Trophoblast cell (in vitro differentiated cells and primary cell): ENCODE measurements at regions not wholly inside any gene's neighbourhood (a gene's known extent, or its start where the extent isn't known, plus 50 kb on each side); places are given as distances from the start of the nearest gene placed in this dataset.

ENCODE experiments used
- DNase-seq, 2 donors: peaks; one replicate each; pipeline ENCODE4 v3.0.0-alpha.2; 2016
- H2AFZ ChIP-seq: 2 replicates; pipeline ENCODE4 v1.6.1; 2013; ENCODE audit warnings: low read length, moderate library complexity, mild to moderate bottlenecking; ENCODE audit not compliant: insufficient read depth, poor library complexity
- H2AK5ac ChIP-seq: 2 replicates; pipeline ENCODE4 v1.6.1; 2013; ENCODE audit warnings: mild to moderate bottlenecking, low read length
- H2BK120ac ChIP-seq: 2 replicates; pipeline ENCODE4 v1.6.1; 2013; ENCODE audit warnings: low read length, mild to moderate bottlenecking, moderate library complexity; ENCODE audit not compliant: insufficient read depth, poor library complexity
- H2BK12ac ChIP-seq: 2 replicates; pipeline ENCODE4 v1.6.1; 2013; ENCODE audit warnings: mild to moderate bottlenecking, low read length, moderate library complexity
- H2BK5ac ChIP-seq: 2 replicates; pipeline ENCODE4 v1.6.1; 2013; ENCODE audit warnings: low read length, low read depth, moderate library complexity, mild to moderate bottlenecking; ENCODE audit not compliant: poor library complexity
- H3K14ac ChIP-seq: 2 replicates; pipeline ENCODE4 v1.6.1; 2013; ENCODE audit warnings: mild to moderate bottlenecking, low read length
- H3K18ac ChIP-seq: 2 replicates; pipeline ENCODE4 v1.6.1; 2013; ENCODE audit warnings: mild to moderate bottlenecking, low read length
- H3K23ac ChIP-seq: 2 replicates; pipeline ENCODE4 v1.6.1; 2013; ENCODE audit warnings: low read length
- H3K27ac ChIP-seq: 2 replicates; pipeline ENCODE4 v1.5.1; 2013; ENCODE audit warnings: low read depth, mild to moderate bottlenecking, inconsistent platforms, low read length, moderate library complexity
- H3K27me3 ChIP-seq: 2 replicates; pipeline ENCODE4 v1.6.1; 2013; ENCODE audit warnings: inconsistent platforms, mild to moderate bottlenecking, low read length, moderate library complexity; ENCODE audit not compliant: insufficient read depth
- H3K36me3 ChIP-seq, 2 experiments: 1 replicate in 1 of 2; 2 replicates in 1 of 2; pipeline ENCODE4 v1.6.1; 2013; ENCODE audit warnings: low read length in 2 of 2, mild to moderate bottlenecking in 2 of 2, moderate library complexity in 1 of 2; ENCODE audit not compliant: insufficient read depth in 2 of 2, control insufficient read depth in 1 of 2
- H3K4ac ChIP-seq: 2 replicates; pipeline ENCODE4 v1.6.1; 2013; ENCODE audit warnings: low read depth, mild to moderate bottlenecking, low read length, moderate library complexity
- H3K4me1 ChIP-seq, 2 experiments: 1 replicate in 1 of 2; 2 replicates in 1 of 2; pipeline ENCODE4 v1.6.1; 2013; ENCODE audit warnings: low read length in 2 of 2, mild to moderate bottlenecking in 2 of 2, moderate library complexity in 1 of 2; ENCODE audit not compliant: insufficient read depth in 2 of 2, control insufficient read depth in 1 of 2
- H3K4me2 ChIP-seq: 2 replicates; pipeline ENCODE4 v1.6.1; 2013; ENCODE audit warnings: inconsistent platforms, mild to moderate bottlenecking, low read length, moderate library complexity
- H3K4me3 ChIP-seq: 2 replicates; pipeline ENCODE4 v1.5.1; 2013; ENCODE audit warnings: mild to moderate bottlenecking, low read depth, low read length, inconsistent platforms
- H3K79me1 ChIP-seq: one replicate; pipeline ENCODE4 v1.6.1; 2013; ENCODE audit warnings: low read length
- H3K79me2 ChIP-seq: 2 replicates; pipeline ENCODE4 v1.6.1; 2013; ENCODE audit warnings: low read length, mild to moderate bottlenecking; ENCODE audit not compliant: control insufficient read depth, insufficient read depth, poor library complexity
- H3K9ac ChIP-seq: 2 replicates; pipeline ENCODE4 v1.6.1; 2013; ENCODE audit warnings: mild to moderate bottlenecking, low read length
- H3K9me3 ChIP-seq: 2 replicates; pipeline ENCODE4 v1.6.1; 2013; ENCODE audit warnings: low read depth, mild to moderate bottlenecking, control low read depth, inconsistent platforms, low read length; ENCODE audit not compliant: insufficient read depth
- H4K12ac ChIP-seq: 2 replicates; pipeline ENCODE4 v1.6.1; 2013; ENCODE audit warnings: low read depth, mild to moderate bottlenecking, low read length, moderate library complexity
- H4K8ac ChIP-seq: 2 replicates; pipeline ENCODE4 v1.6.1; 2013; ENCODE audit warnings: low read depth, mild to moderate bottlenecking, low read length, moderate library complexity
- H4K91ac ChIP-seq: one replicate; pipeline ENCODE4 v1.6.1; 2013; ENCODE audit warnings: low read depth, mild to moderate bottlenecking, low read length, moderate library complexity
- WGBS: extraction: QIAGEN DNeasy Blood & Tissue Kit; methylation state at CpG from one replicate; pipeline ENCODE4 v1.1.7; 2013; ENCODE audit warnings: missing lambda C conversion rate; ENCODE audit not compliant: insufficient read length, insufficient coverage; ENCODE audit errors: extremely low coverage; 5-methylcytosine and 5-hydroxymethylcytosine counted together

GRCh38 chr2:151103551-151103950 lies 158.1 kb downstream of the RBM43 start:
- Histone ChIP-seq H3K79me2 (no peaks in the 10 kb centered on the region), H4K12ac (no peak overlapping the region), H3K79me1 (no peaks in the 10 kb centered on the region), H3K9ac (no peak overlapping the region), H3K27me3 (no peaks in the 10 kb centered on the region), H3K23ac (no peak overlapping the region), H2BK12ac (no peak overlapping the region), H2BK5ac (no peak overlapping the region), H3K27ac (no peak overlapping the region), H2AFZ (no peak overlapping the region), H3K14ac (no peak overlapping the region), H3K4ac (no peak overlapping the region), H3K4me1 (no peaks in the 10 kb centered on the region), H4K8ac (no peak overlapping the region), H3K4me2 (no peak overlapping the region), H4K91ac (no peak overlapping the region), H3K18ac (no peak overlapping the region), H3K36me3 (no peaks in the 10 kb centered on the region), H2AK5ac (no peak overlapping the region), H3K4me3 (no peak overlapping the region), H2BK120ac (no peak overlapping the region), H3K9me3 (no peaks in the 10 kb centered on the region)
- WGBS = no CpG with 5 or more reads among the region's 4 CpGs
- no peak for DNase-seq

- DNase-seq = no peak
- Histone ChIP-seq H4K12ac (no peak overlapping the region), H3K18ac (no peak overlapping the region), H2BK12ac (no peak overlapping the region), H3K36me3 (no peaks in the 10 kb centered on the region), H3K4me3 (no peak overlapping the region), H2AK5ac (no peak overlapping the region), H3K4ac (no peak overlapping the region), H3K79me2 (no peaks in the 10 kb centered on the region), H3K9me3 (no peaks in the 10 kb centered on the region), H3K14ac (no peak overlapping the region), H3K4me1 (no peaks in the 10 kb centered on the region), H4K91ac (no peak overlapping the region), H3K4me2 (no peak overlapping the region), H3K27me3 (no peaks in the 10 kb centered on the region), H3K27ac (no peak overlapping the region), H3K79me1 (no peaks in the 10 kb centered on the region), H2BK120ac (no peak overlapping the region), H4K8ac (no peak overlapping the region), H2BK5ac (no peak overlapping the region), H3K9ac (no peak overlapping the region), H2AFZ (no peak overlapping the region), H3K23ac (no peak overlapping the region)
- WGBS = no CpG with 5 or more reads among the region's 2 CpGs
Observed at GRCh38 chr2:151102226-151102625, 159.4 kb downstream of the RBM43 start.

- no peak overlapping the region for H4K91ac ChIP-seq
- DNase-seq = no peak
- no peak overlapping the region for H4K8ac ChIP-seq
- no peak overlapping the region for H3K9ac ChIP-seq
- no peaks in the 10 kb centered on the region for H3K79me1 ChIP-seq
- no peak overlapping the region for H3K23ac ChIP-seq
- H2AK5ac ChIP-seq = no peak overlapping the region
- H2BK5ac ChIP-seq = no peak overlapping the region
- H3K4me1 ChIP-seq = no peaks in the 10 kb centered on the region
- H3K4ac ChIP-seq = no peak overlapping the region
- no peaks in the 10 kb centered on the region for H3K36me3 ChIP-seq
- H3K9me3 ChIP-seq = no peaks in the 10 kb centered on the region
- H3K14ac ChIP-seq = no peak overlapping the region
- H3K4me3 ChIP-seq = no peak overlapping the region
- H2BK120ac ChIP-seq = no peak overlapping the region
- H2BK12ac ChIP-seq = no peak overlapping the region
- H3K27ac ChIP-seq = no peak overlapping the region
- H3K18ac ChIP-seq = no peak overlapping the region
- H3K4me2 ChIP-seq = no peak overlapping the region
- H2AFZ ChIP-seq = no peak overlapping the region
- no peaks in the 10 kb centered on the region for H3K79me2 ChIP-seq
- H3K27me3 ChIP-seq = no peaks in the 10 kb centered on the region
- H4K12ac ChIP-seq = no peak overlapping the region
Observed at GRCh38 chr2:151098841-151099240, 162.8 kb downstream of the RBM43 start.

GRCh38 chr2:151097895-151098294 lies 163.8 kb downstream of the RBM43 start:
- H3K4me3 ChIP-seq = no peak overlapping the region
- H3K79me1 ChIP-seq = no peaks in the 10 kb centered on the region
- no peak for DNase-seq
- H3K4me2 ChIP-seq = no peak overlapping the region
- no peaks in the 10 kb centered on the region for H3K9me3 ChIP-seq
- WGBS = no CpG with 5 or more reads among the region's 4 CpGs
- no peaks in the 10 kb centered on the region for H3K79me2 ChIP-seq
- no peaks in the 10 kb centered on the region for H3K4me1 ChIP-seq
- no peak overlapping the region for H4K91ac ChIP-seq
- no peak overlapping the region for H2BK120ac ChIP-seq
- H3K14ac ChIP-seq = no peak overlapping the region
- no peaks in the 10 kb centered on the region for H3K36me3 ChIP-seq
- no peak overlapping the region for H3K9ac ChIP-seq
- H2AFZ ChIP-seq = no peak overlapping the region
- H3K18ac ChIP-seq = no peak overlapping the region
- H2BK12ac ChIP-seq = no peak overlapping the region
- H3K27ac ChIP-seq = no peak overlapping the region
- no peak overlapping the region for H3K4ac ChIP-seq
- H3K23ac ChIP-seq = no peak overlapping the region
- no peak overlapping the region for H4K12ac ChIP-seq
- H2AK5ac ChIP-seq = no peak overlapping the region
- H3K27me3 ChIP-seq = no peaks in the 10 kb centered on the region
- H2BK5ac ChIP-seq = no peak overlapping the region
- no peak overlapping the region for H4K8ac ChIP-seq

- Histone ChIP-seq H3K9me3 (no peaks in the 10 kb centered on the region), H3K18ac (no peak overlapping the region), H3K9ac (no peak overlapping the region), H3K14ac (no peak overlapping the region), H2BK12ac (no peak overlapping the region), H3K27me3 (no peaks in the 10 kb centered on the region), H3K79me2 (no peaks in the 10 kb centered on the region), H3K79me1 (no peaks in the 10 kb centered on the region), H3K27ac (no peak overlapping the region), H3K4me2 (no peak overlapping the region), H4K12ac (no peak overlapping the region), H2AFZ (no peak overlapping the region), H3K36me3 (no peaks in the 10 kb centered on the region), H3K4me3 (no peak overlapping the region), H4K8ac (no peak overlapping the region), H3K4ac (no peak overlapping the region), H3K23ac (no peak overlapping the region), H2BK5ac (no peak overlapping the region), H3K4me1 (no peaks in the 10 kb centered on the region), H2BK120ac (no peak overlapping the region), H4K91ac (no peak overlapping the region), H2AK5ac (no peak overlapping the region)
- no peak for DNase-seq
Observed at GRCh38 chr2:151097128-151097527, 164.5 kb downstream of the RBM43 start.
